Left cardiac atrium (tissue), 4 donors: ENCODE measurements at regions not wholly inside any gene's neighbourhood (a gene's known extent, or its start where the extent isn't known, plus 50 kb on each side); places are given as distances from the start of the nearest gene placed in this dataset.

Source experiments
- ATAC-seq, 2 donors: fragments of 200-7000 bp; cut with Tn5 transposase; one replicate each; pipeline ENCODE4 v1.9.1; 2020; ENCODE audit warnings: mild to moderate bottlenecking in 2 of 2, moderate library complexity in 2 of 2
- DNase-seq: peaks from one replicate; pipeline ENCODE4 v3.0.0-alpha.2; 2020
- intact Hi-C, 2 donors: fragments of 100-400 bp; cut with DNase I; formaldehyde crosslinking; loops; one replicate each; pipeline versions ENCODE4 v1.14.1 to v1.15.1; 2022 to 2023
- donor health status: DM: no; HTN: yes; CAD: no.
- donor health status: DM: no; HTN: yes; CAD: no; lungs with severe emphysema.
- donor health status: DM: yes; HTN: yes; CAD: no.
- donor health status: Dilated cardiomyopathy.

DNA sequence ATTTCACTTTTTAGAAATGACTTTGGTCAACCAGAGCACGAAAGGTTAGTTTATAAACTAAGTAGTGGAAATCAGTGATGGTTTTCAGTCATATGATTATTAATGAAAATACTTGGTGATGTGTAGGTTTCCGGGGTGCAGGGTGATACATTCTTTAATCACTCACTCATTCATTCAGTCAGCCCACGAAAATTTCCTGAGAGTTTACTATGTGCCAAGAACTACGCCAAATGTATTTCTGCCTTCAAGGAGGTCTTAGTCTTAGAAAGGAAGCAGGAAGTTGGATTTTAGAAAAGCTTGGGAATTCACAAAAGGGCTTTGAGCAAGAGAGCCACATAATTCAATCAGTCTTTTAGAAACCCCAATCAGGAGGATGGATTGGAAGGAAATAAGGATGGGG, 543.6 kb downstream of the PLCL1 start:
- ATAC-seq (no peak), DNase-seq (no peak)
- intact Hi-C loops: no loop called here

DNA sequence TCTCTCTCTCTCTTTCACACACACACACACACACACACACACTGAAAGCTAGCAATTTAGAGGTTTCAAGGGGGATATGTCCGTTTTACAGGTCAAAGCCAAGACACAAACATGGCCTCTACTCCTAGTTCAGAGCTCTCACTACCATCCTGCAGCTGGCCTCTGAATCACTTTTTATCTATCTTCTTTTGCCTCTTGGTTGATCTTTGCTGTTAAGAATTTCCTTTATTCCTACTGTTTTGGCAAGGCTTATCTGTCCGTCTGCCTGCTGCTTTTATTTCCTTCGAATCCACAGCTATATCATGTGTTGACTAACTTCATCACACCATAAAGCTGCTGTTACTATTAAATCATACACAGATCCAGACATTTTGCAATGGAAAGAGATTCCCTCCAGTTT, 543.0 kb downstream of the PLCL1 start:
- no peak for ATAC-seq
- intact Hi-C loops: no loop called here
- no peak for DNase-seq

- ATAC-seq: no peak
- intact Hi-C loops: no loop called here
- DNase-seq: no peak
These were observed 539.1 kb downstream of the PLCL1 start for GRCh38 chr2:198343471-198343870.

- intact Hi-C loops: no loop called here
- ATAC-seq: no peak
These were observed 536.5 kb downstream of the PLCL1 start for GRCh38 chr2:198340846-198341245.

DNA sequence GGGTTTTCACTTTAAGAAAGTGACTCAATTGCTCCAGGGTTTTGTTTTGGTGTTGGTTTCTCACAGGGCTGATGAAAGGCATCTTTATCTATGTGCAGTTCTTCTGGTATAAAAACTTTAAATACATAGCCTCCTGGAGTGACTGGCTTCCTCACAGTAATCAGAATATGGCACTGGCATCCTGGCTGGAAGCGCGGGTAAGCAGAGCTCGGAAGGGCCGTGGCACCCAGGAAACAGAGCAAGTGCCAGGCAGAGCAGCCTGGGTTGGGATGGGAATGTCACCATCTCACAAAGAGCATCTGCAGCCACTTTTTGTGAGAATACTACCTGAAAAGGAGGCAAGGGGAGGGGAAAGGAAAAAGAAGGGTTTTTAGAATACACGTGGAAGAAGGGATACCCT, 534.7 kb downstream of the PLCL1 start:
- intact Hi-C loops: no loop called here
- ATAC-seq: no peak
- DNase-seq: no peak

More at GRCh38 chr2:198340846-198341245, 536.5 kb downstream of the PLCL1 start:
- DNase-seq: no peak

DNA sequence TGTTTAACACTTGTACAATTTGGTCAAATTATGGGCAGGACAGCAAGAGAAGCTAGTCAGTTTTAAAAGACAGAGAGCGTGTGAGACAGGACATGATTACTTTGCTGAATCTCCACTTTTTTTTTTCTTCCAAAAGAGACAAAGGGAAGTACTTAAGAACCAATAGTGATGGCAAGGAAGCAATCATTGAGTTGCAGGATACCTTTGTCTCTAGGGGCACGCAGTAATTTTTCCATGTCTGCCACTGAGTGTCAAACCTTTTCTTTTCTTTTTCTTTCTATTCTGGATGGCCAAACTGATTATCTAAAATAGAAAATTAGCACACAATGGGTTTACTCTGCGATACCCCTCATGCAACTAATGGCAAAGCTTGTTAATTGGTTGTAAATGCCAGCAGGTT, 533.0 kb downstream of the PLCL1 start:
- no peak for ATAC-seq
- DNase-seq: no peak
- intact Hi-C loops: no loop called here

DNA sequence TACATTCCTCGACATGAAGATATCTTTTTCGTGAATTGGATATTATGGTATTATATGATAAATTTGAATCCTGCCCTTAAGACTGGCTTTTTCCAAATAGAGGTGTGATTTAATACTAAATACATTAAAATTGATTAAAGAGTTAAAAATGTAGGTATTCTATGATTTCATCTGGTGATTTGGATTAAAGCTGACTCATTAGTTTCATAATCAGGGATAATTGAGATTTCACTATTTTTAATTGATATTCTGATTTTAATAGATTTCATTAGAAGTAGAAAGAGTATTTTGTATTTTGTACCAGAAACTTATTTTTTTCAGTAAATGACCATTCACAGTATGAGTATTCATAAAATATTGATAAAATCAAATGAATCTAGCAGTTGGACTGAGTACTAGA, 524.1 kb downstream of the PLCL1 start:
- no peak for DNase-seq
- intact Hi-C loops: no loop called here
- no peak for ATAC-seq

DNA sequence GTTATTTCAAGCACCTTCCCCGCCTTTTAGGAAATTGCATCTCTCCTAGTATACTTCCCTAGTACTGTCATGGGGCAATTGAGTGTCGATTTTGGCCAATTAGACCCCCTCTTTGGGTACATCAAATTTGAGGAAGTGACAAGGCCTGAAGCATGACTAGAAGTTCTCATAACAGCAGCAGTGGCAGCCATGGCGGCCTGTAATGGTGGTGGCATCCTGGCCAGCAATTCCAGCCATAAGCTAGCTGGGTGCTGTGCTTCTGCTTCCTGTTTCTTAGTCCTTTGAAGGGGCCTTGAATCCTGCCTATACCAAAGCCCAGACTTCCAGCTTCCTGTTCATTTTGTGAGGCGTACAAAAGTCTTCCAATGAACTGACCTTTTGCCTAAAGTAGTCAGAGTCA, 523.1 kb downstream of the PLCL1 start:
- intact Hi-C loops: no loop called here

GRCh38 chr2:198326431-198326830, 522.0 kb downstream of the PLCL1 start:
- ATAC-seq (no peak), DNase-seq (no peak)
- intact Hi-C loops: no loop called here

More for the DNA sequence above, 523.1 kb downstream of the PLCL1 start:
- DNase-seq (no peak), ATAC-seq (no peak)

DNA sequence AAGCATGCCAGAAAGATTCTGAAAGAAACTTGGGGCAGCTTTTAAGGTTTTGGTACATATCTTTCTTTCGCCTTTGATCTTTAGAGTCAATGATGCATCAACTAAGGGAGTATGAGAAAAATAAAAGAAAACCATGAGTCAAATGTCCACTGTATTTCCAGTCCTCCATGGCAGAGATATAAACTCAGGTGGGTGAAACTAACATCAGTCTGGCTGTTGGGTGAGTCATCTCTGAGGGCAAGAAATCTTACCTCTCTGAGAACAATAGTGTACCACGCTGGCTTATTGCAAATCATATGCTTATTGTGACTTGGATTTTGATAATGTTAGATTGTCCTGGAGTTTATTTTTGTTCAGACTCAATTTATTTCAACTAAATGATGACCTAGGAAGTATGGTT, 521.0 kb downstream of the PLCL1 start:
- intact Hi-C loops: no loop called here
- no peak for DNase-seq
- no peak for ATAC-seq

DNA sequence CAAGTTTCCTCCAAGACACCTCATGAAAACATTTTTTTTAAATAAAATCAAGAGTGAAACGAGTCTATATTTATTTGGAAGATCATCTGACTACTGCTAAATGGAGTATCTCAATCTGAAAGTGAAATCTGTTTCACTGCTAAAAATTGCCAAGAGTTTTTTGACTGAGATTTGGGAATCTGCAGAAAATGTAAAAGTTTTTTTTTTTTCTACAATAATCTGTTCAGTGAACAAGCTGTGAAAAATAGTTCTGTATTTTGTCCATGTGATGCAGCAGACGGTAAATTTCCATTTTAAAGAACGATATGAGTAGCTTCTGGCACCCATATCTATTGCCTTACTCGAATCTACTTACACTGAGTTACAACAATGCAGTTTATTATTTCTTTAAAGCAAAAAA, 519.7 kb downstream of the PLCL1 start:
- intact Hi-C loops: no loop called here
- DNase-seq (no peak), ATAC-seq (no peak)

- no peak for ATAC-seq
- intact Hi-C loops: no loop called here
- no peak for DNase-seq
These were observed 517.9 kb downstream of the PLCL1 start for GRCh38 chr2:198322275-198322674.

- intact Hi-C loops: no loop called here
- ATAC-seq (no peak), DNase-seq (no peak)
These were observed 517.2 kb downstream of the PLCL1 start for GRCh38 chr2:198321522-198322088.

DNA sequence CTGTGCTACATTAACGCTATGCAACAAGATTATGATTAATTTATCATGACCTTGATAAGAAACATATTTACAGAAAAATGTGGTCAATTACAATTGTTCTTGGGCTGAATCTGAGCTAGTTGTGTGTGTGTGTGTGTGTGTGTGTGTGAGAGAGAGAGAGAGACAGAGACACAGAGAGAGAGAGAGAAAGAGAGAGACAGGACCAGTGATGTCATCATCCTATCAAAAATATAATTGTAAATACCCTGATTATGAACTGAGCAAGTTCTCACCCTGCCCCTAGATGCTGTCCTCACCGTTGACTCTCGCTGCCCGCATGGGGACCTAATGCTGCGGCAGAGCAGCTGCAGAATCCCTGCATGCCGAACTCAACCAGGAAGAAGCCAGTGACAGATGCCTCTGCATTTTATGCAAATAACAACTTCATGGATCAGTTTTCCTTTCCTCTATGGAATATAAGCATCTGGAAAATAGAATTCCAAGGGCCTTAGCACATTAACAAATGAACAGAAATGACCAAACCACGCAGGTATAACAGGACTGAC, 512.5 kb downstream of the PLCL1 start:
- DNase-seq (no peak), ATAC-seq (no peak)
- intact Hi-C loops: no loop called here

DNA sequence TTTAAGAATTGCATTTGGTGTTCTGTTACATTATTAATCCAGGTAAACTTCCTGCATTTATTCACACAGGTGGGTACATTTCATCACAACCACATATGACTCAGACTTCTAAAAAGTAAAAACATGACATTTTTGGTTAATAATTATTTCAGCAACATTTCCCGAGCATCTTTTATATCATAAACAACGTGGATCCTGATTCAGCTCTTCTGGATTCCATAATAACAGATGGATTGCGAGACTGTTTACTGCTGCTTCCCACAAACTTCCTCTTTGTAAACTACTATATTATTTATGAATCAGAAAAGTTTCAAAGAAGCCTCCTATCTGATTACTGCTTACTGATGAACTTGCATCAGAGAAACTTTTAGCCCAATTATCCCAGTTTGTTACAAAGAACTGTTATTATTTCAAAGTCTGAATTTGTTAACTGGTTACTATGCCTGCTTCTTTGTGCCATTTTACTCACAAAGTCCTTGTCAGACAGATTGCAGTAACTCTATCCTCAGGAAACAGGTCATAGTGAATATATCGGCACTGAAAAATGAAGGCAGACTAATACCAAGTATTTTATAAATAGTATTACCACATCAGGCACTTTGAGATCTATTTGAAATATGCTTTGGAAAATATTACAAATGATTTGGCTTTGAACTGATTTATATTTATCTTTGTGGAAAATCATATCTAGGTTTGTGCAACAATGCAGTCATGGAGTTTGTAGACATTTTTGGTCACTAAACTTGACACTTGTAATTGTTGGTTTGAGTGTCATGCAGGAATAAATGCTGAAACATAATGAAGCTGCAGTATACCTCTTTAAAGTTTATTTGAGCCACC, 511.6 kb downstream of the PLCL1 start:
- intact Hi-C loops: loop anchor here in 1 of 2 donors (2.0 kb wide), 1 partner anchor 1425 kb away; no protein-coding TSS in a partner anchor
- DNase-seq (no peak), ATAC-seq (no peak)

DNA sequence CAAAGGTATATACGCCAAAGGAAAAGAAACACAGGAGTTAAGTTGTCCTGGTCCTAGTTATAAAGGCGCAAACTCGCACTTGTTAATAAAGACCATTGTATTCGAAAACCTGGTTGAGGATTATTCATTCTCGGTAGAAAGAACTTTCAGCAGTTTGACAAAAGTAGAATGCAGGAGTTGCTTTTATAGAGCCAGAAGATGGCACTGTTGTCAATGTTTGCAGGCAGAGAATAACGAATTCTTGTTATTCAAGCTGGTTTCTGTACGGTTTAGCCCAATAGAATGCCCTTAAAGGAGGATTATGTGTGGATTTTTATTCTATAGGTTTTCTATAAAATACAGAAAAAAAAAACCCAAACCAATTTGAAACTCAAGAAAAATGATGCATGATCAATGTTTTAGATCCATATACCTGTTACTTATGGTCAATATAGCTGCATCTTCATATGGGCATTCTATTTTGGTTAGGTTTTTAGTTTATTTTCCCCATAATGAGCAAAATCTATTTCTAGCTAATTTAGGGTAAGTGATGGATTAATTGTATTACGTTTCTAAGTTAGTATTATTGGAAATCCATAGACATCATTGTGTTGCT, 510.3 kb downstream of the PLCL1 start:
- DNase-seq (no peak), ATAC-seq (peak in 1 of 2 donors; percentile 42)
- intact Hi-C loops: loop anchor here in 1 of 2 donors (2.0 to 5.0 kb wide), 2 partner anchors 1173 to 1426 kb away; no protein-coding TSS in a partner anchor

DNA sequence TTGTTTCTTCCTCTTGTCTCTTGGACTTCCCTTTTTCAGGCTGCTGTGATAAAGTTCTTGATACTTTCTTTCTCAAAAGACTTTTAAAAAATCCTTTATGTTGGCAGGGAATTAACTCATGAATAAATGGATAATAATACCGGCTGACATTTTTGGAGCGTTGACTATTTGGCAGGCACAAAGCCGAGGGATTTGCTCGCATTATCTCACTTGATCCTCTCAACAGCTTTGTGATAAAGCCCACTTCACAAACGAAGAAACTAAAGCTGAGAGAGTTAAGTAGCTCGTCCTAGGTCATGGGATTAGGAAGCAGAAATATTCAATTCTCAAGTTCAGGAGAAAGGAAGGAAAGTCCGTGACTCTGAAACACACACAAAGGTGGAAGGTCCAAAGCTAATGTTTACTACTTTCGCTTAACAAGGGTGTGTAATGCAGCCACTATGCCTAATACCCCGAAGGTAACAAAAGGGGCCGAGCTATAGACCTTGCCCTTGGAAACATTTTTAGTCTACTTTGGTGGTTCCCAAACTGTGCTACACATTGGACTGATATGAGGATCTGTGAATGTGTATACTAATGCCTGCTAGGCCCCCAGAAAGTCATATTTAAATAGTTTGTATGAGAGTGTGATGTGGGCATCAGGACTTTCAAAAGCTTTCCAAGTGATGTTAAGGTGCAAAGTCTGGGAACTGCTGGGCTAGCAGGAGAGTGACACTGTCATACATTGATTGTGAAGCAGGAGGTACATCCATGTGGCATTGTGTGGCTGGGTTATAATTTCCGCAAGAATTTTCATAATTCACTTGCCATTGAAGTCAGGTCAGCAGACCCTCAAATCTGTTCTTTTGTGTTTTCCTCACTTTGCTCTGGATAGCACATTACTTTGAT, 508.4 kb downstream of the PLCL1 start:
- DNase-seq: no peak
- intact Hi-C loops: loop anchor here in 1 of 2 donors (5.0 kb wide), 1 partner anchor 1174 kb away; no protein-coding TSS in a partner anchor
- no peak for ATAC-seq

- DNase-seq (no peak), ATAC-seq (no peak)
These were observed 506.6 kb downstream of the PLCL1 start for GRCh38 chr2:198311020-198311419.

More at GRCh38 chr2:198311020-198311419, 506.6 kb downstream of the PLCL1 start:
- intact Hi-C loops: loop anchor here in 1 of 2 donors (5.0 kb wide), 1 partner anchor 1176 kb away; no protein-coding TSS in a partner anchor
